Mucosa of rectum (tissue), 2 donors: ENCODE measurements at regions not wholly inside any gene's neighbourhood (a gene's known extent, or its start where the extent isn't known, plus 50 kb on each side); places are given as distances from the start of the nearest gene placed in this dataset.
"Not testable (repeated sequence)": the region's sequence is repeated elsewhere in the genome, so short reads cannot be mapped to it uniquely, and the experiment has no call there.

Experiments
- H3K27ac ChIP-seq, 2 donors: one replicate each; pipeline ENCODE4 v1.7.0; 2013; ENCODE audit warnings: inconsistent platforms in 2 of 2, low read depth in 2 of 2, low read length in 2 of 2
- H3K27me3 ChIP-seq, 2 donors: one replicate each; pipeline ENCODE4 v1.7.0; 2013; ENCODE audit warnings: low read length in 2 of 2; ENCODE audit not compliant: control insufficient read depth in 2 of 2, insufficient read depth in 2 of 2
- H3K36me3 ChIP-seq, 2 donors: one replicate each; pipeline ENCODE4 v1.7.0; 2013; ENCODE audit warnings: low read length in 2 of 2; ENCODE audit not compliant: control insufficient read depth in 2 of 2, insufficient read depth in 2 of 2
- H3K4me1 ChIP-seq, 2 donors: one replicate each; pipeline ENCODE4 v1.7.0; 2013; ENCODE audit warnings: low read length in 2 of 2, mild to moderate bottlenecking in 1 of 2; ENCODE audit not compliant: control insufficient read depth in 2 of 2, insufficient read depth in 2 of 2
- H3K4me3 ChIP-seq, 2 donors: one replicate each; pipeline ENCODE4 v1.7.0; 2013; ENCODE audit warnings: low read length in 2 of 2
- H3K9ac ChIP-seq, 2 donors: one replicate each; pipeline ENCODE4 v1.7.0; 2013; ENCODE audit warnings: low read length in 2 of 2, low read depth in 1 of 2, mild to moderate bottlenecking in 1 of 2
- H3K9me3 ChIP-seq, 2 donors: one replicate each; pipeline ENCODE4 v1.7.0; 2013; ENCODE audit warnings: low read length in 2 of 2; ENCODE audit not compliant: control insufficient read depth in 2 of 2
- donor health status: healthy.
- donor health status: Normal muscosa, but diverticular disease.

- H3K27me3 ChIP-seq, result no peaks in the 10 kb centered on the region
- no peaks in the 10 kb centered on the region for H3K36me3 ChIP-seq
- H3K9ac ChIP-seq, result no peak overlapping the region
- H3K9me3 ChIP-seq, result no peaks in the 10 kb centered on the region
- H3K4me3 ChIP-seq, result peak overlapping the region; percentile 34 to 51
- H3K4me1 ChIP-seq, result peaks cover 5 to 20% of the 10 kb centered on the region in 2 donors
- peak overlapping the region; percentile 26 to 37 for H3K27ac ChIP-seq
Observed at GRCh38 chr2:183541766-183542165, 417.5 kb downstream of the NUP35 start.

DNA sequence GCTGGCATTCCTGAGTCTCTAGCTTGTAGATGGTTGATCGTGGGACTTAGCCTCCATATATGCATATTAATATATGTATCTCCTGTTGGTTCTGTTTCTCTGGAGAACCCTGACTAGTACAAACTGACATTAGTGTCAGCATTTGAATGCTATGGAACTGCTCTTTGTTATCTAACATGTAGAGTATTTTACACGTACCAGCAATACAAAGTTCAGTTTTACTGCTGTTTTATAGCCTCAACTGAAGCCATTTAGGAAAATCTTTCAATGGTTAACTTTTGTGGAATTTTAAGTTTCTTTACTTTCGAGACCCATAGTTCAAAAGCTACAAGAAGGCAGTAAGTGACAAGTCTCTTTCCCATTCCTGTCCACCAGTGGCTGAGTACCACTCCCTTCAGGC is 418.4 kb downstream of the NUP35 start:
- Histone ChIP-seq H3K4me1 (peaks cover 5 to 20% of the 10 kb centered on the region in 2 donors), H3K36me3 (no peaks in the 10 kb centered on the region), H3K4me3 (peak overlapping the region; percentile 34 to 65), H3K27ac (peak overlapping the region; percentile 81 to 82), H3K9me3 (no peaks in the 10 kb centered on the region), H3K27me3 (no peaks in the 10 kb centered on the region), H3K9ac (peak overlapping the region in 1 of 2 donors; percentile 0)

GRCh38 chr2:183543222-183543621 is 419.0 kb downstream of the NUP35 start:
- Histone ChIP-seq H3K9me3 (no peaks in the 10 kb centered on the region), H3K27ac (peak overlapping the region; percentile 81 to 82), H3K36me3 (no peaks in the 10 kb centered on the region), H3K9ac (no peak overlapping the region), H3K4me3 (peak overlapping the region; percentile 20 to 65), H3K4me1 (peaks cover 5 to 20% of the 10 kb centered on the region in 2 donors), H3K27me3 (no peaks in the 10 kb centered on the region)

DNA sequence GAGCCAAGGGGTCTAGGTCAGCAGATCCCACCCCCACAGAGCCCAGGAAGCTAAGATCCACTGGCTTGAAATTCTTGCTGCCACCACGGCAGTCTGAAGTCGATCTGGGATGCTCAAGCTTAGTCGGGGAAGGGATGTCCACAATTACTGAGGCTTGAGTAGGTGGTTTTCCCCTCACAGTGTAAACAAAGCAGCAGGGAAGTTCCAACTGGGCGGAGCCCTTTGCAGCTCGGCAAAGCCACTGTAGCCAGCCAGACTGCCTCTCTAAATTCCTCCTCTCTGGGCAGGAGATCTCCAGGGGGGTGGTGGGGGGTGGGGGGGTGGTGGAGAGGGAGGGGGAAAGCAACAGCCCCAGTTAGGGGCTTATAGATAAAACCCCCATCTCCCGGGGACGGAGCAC is 419.5 kb downstream of the NUP35 start:
- Histone ChIP-seq H3K4me1 (peaks cover 5 to 20% of the 10 kb centered on the region in 2 donors), H3K36me3 (no peaks in the 10 kb centered on the region), H3K27ac (peak overlapping the region; percentile 81 to 82), H3K27me3 (no peaks in the 10 kb centered on the region), H3K9me3 (no peaks in the 10 kb centered on the region), H3K9ac (no peak overlapping the region), H3K4me3 (peak overlapping the region in 1 of 2 donors; percentile 65)

GRCh38 chr2:183546560-183547350 is 422.5 kb downstream of the NUP35 start:
- H3K4me3 ChIP-seq, H3K27ac ChIP-seq, H3K27me3 ChIP-seq, H3K9ac ChIP-seq, H3K9me3 ChIP-seq, H3K36me3 ChIP-seq: not testable (repeated sequence)
- H3K4me1 ChIP-seq, result peaks cover 5 to 17% of the 10 kb centered on the region in 2 donors

DNA sequence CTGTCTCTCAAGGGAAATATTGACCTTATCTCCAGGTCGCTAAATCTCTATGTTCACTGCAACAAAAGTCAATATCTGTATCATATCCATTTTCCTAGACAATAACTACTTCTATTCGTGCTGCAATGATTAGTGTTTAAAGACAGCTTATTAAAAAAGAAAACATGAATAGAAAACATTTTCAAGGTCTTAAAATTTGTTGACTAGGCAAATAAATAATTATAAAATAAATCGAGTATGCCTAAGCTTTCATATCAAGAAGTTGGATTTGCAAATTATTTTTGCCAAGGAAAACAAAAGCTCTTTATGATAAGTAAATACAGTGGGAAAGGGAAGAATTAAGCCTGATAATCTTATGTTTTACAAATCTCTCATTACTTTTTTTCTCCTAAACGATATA is 428.5 kb downstream of the NUP35 start:
- no peaks in the 10 kb centered on the region for H3K36me3 ChIP-seq
- H3K9me3 ChIP-seq, result no peaks in the 10 kb centered on the region
- no peak overlapping the region for H3K27ac ChIP-seq
- H3K4me3 ChIP-seq, result no peak overlapping the region
- H3K4me1 ChIP-seq, result no peaks in the 10 kb centered on the region
- no peak overlapping the region for H3K9ac ChIP-seq
- no peaks in the 10 kb centered on the region for H3K27me3 ChIP-seq

- H3K4me1 ChIP-seq, result no peaks in the 10 kb centered on the region
- H3K9ac ChIP-seq, result no peak overlapping the region
- H3K4me3 ChIP-seq, result no peak overlapping the region
- H3K36me3 ChIP-seq, result no peaks in the 10 kb centered on the region
- H3K27ac ChIP-seq, result no peak overlapping the region
- H3K27me3 ChIP-seq, result no peaks in the 10 kb centered on the region
- no peaks in the 10 kb centered on the region for H3K9me3 ChIP-seq
Observed at GRCh38 chr2:183564726-183565125, 440.5 kb downstream of the NUP35 start.

DNA sequence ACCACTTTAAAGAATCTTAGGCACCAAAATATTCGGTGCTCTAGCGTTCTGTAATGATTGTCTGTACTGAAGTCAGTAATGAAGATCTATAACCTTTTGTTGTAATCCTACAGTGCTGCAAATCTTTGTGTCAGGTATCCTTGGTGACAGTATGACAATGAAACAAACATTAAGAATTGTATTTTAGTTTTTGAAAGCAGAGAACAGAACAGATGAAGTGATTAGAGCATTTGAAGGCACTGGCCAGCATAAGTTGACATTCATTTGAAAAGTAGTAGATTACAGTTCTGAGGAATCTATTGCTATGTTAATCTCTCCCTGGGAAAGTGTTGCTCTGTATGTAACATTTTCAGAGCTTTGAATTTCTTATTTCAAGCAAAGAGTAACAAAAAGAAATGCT is 451.2 kb downstream of the NUP35 start:
- Histone ChIP-seq H3K4me1 (no peaks in the 10 kb centered on the region), H3K27ac (no peak overlapping the region), H3K4me3 (no peak overlapping the region), H3K27me3 (no peaks in the 10 kb centered on the region), H3K9ac (no peak overlapping the region), H3K36me3 (no peaks in the 10 kb centered on the region), H3K9me3 (no peaks in the 10 kb centered on the region)

DNA sequence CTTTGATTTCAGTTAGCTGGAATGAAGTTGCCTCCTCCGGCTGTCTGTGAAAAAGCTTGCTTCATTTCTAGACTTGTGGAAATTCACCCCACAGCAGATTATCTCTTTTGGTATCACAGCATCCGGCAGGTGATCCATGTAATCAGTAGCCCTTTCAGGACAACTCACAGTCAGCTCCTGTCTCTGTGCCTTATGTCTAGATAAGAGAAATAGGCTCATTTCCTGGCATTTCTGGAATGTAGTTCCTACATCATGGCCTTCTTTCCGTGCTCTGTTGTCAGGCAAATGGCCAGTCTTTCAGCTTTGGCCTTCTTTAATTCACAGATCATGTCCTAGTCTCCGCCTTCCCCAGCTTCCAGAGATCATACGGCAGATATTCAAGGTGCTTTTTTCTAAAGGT is 455.4 kb downstream of the NUP35 start:
- Histone ChIP-seq H3K27me3 (no peaks in the 10 kb centered on the region), H3K36me3 (no peaks in the 10 kb centered on the region), H3K27ac (no peak overlapping the region), H3K9ac (no peak overlapping the region), H3K4me3 (no peak overlapping the region), H3K9me3 (no peaks in the 10 kb centered on the region), H3K4me1 (no peaks in the 10 kb centered on the region)

- H3K9ac ChIP-seq, result no peak overlapping the region
- H3K36me3 ChIP-seq, result no peaks in the 10 kb centered on the region
- no peaks in the 10 kb centered on the region for H3K9me3 ChIP-seq
- H3K27me3 ChIP-seq, result no peaks in the 10 kb centered on the region
- no peak overlapping the region for H3K27ac ChIP-seq
- H3K4me1 ChIP-seq, result no peaks in the 10 kb centered on the region
- H3K4me3 ChIP-seq, result no peak overlapping the region
Observed at GRCh38 chr2:183592271-183592670, 468.0 kb downstream of the NUP35 start.
